Testis (tissue), 2 donors: ENCODE measurements at regions not wholly inside any gene's neighbourhood (a gene's known extent, or its start where the extent isn't known, plus 50 kb on each side); places are given as distances from the start of the nearest gene placed in this dataset.

ENCODE experiments used
- DNase-seq: peaks from one replicate; pipeline ENCODE4 v3.0.0-alpha.2; 2019
- H3K27ac ChIP-seq, 2 donors: fragments of 200-600 bp; sonication (generic); one replicate each; pipeline ENCODE4 v1.5.1; 2019
- H3K27me3 ChIP-seq: fragments of 200-600 bp; sonication (generic); one replicate; pipeline ENCODE4 v1.5.1; 2019
- H3K36me3 ChIP-seq: fragments of 200-600 bp; sonication (generic); one replicate; pipeline ENCODE4 v1.5.1; 2017; ENCODE audit warnings: low read depth; ENCODE audit errors: missing control alignments
- H3K4me1 ChIP-seq: fragments of 200-600 bp; sonication (generic); one replicate; pipeline ENCODE4 v1.5.1; 2019
- H3K4me3 ChIP-seq, 2 donors: fragments of 200-600 bp; sonication (generic); one replicate each; pipeline ENCODE4 v1.5.1; 2017 to 2019
- H3K9me3 ChIP-seq: fragments of 200-600 bp; sonication (generic); one replicate; pipeline ENCODE4 v1.5.1; 2017
- CTCF ChIP-seq, 3 experiments: fragments of 450-650 bp in 2 of 3; fragments of 200-600 bp in 1 of 3; sonication (generic) in 1 of 3; IDR thresholded peaks; one replicate each; pipeline ENCODE4 v1.5.1; 2016 to 2019; ENCODE audit warnings: antibody characterized with exemption in 3 of 3, mild to moderate bottlenecking in 2 of 3, moderate library complexity in 1 of 3
- POLR2A ChIP-seq: fragments of 450-650 bp; IDR thresholded peaks from one replicate; pipeline ENCODE4 v1.6.1; 2017; ENCODE audit warnings: antibody characterized with exemption, mild to moderate bottlenecking, moderate library complexity
- WGBS, 2 donors: methylation state at CpG; one replicate each; pipeline ENCODE4 v1.1.5; 2018; 5-methylcytosine and 5-hydroxymethylcytosine counted together
- intact Hi-C: fragments of 100-400 bp; cut with DNase I; formaldehyde crosslinking; loops from one replicate; pipeline ENCODE4 v1.15.1; 2023; ENCODE audit warnings: low total_unique reads

DNA sequence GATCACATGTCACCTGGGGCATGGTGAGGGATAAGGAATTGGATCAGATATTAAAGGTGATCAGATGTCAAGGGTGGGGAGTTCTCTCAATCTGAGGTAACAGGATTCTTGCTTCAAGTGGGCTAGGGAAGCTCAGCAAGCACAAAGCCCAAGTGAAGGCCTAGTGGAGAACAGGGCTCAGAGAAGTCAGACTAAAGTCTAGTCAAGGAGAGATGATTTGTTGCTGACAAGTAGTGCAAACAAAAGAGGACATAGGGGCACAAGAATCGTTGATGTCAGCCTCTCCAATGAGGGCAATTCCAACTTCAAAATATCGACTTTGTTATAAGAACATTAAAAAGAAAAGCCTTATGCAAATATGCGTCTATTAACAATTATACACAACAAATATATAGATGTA is 852.8 kb upstream of the CELF2 start:
- 80 to 82% methylated on average over 3 of the region's 3 CpGs for WGBS, 2 donors
- no peaks in the 10 kb centered on the region for H3K27me3 ChIP-seq
- H3K4me1 ChIP-seq: no peaks in the 10 kb centered on the region
- intact Hi-C loops: no loop called here
- H3K4me3 ChIP-seq: no peak overlapping the region
- no peaks in the 10 kb centered on the region for H3K36me3 ChIP-seq
- DNase-seq: no peak
- no peak for TF ChIP-seq CTCF (IDR thresholded peaks at IDR 0.05)
- no peak for TF ChIP-seq POLR2A
- no peak overlapping the region for H3K27ac ChIP-seq
- no peaks in the 10 kb centered on the region for H3K9me3 ChIP-seq

DNA sequence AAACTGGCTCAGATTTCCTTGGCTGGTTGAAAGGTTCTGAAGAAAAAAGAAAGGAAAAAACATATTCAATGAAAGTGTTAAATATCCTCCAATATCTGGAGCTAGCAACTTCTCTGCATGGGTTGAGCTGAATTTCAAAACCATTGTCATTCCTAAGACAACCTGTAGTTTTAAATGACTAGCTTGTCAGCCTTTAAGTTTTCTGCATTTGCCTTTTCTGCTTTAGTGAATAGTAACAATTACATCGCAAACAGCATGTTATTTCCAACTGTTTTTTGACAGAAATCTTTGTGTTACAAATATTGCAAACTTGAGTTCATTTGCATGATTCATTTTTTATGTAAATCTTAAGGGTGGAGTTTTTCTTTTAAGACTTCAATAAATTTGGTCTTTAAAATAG is 852.3 kb upstream of the CELF2 start:
- no peaks in the 10 kb centered on the region for H3K9me3 ChIP-seq
- H3K27me3 ChIP-seq: no peaks in the 10 kb centered on the region
- TF ChIP-seq POLR2A: no peak
- TF ChIP-seq CTCF (IDR thresholded peaks at IDR 0.05): no peak
- intact Hi-C loops: no loop called here
- no peaks in the 10 kb centered on the region for H3K36me3 ChIP-seq
- 58 to 76% methylated on average over 1 of the region's 1 CpG for WGBS, 2 donors
- H3K27ac ChIP-seq: no peak overlapping the region
- no peaks in the 10 kb centered on the region for H3K4me1 ChIP-seq
- no peak for DNase-seq
- no peak overlapping the region for H3K4me3 ChIP-seq

GRCh38 chr10:10178476-10178875 is 839.2 kb upstream of the CELF2 start:
- WGBS, 2 donors: 84 to 87% methylated on average over 3 of the region's 3 CpGs

GRCh38 chr10:10193848-10194247 is 823.8 kb upstream of the CELF2 start:
- H3K4me3 ChIP-seq: no peak overlapping the region
- WGBS, 2 donors: 87 to 93% methylated on average over 4 of the region's 4 CpGs
- H3K9me3 ChIP-seq: no peaks in the 10 kb centered on the region
- DNase-seq: no peak
- TF ChIP-seq CTCF (IDR thresholded peaks at IDR 0.05) (no peak), POLR2A (no peak)
- H3K27ac ChIP-seq: no peak overlapping the region
- intact Hi-C loops: no loop called here
- no peaks in the 10 kb centered on the region for H3K4me1 ChIP-seq
- H3K36me3 ChIP-seq: no peaks in the 10 kb centered on the region
- H3K27me3 ChIP-seq: no peaks in the 10 kb centered on the region

More at GRCh38 chr10:10178476-10178875, 839.2 kb upstream of the CELF2 start:
- no peak for DNase-seq
- TF ChIP-seq CTCF (IDR thresholded peaks at IDR 0.05): no peak
- no peak for TF ChIP-seq POLR2A
- Histone ChIP-seq H3K27me3 (no peaks in the 10 kb centered on the region), H3K4me3 (no peak overlapping the region), H3K4me1 (no peaks in the 10 kb centered on the region), H3K36me3 (no peaks in the 10 kb centered on the region), H3K9me3 (no peaks in the 10 kb centered on the region), H3K27ac (no peak overlapping the region)
- intact Hi-C loops: no loop called here

DNA sequence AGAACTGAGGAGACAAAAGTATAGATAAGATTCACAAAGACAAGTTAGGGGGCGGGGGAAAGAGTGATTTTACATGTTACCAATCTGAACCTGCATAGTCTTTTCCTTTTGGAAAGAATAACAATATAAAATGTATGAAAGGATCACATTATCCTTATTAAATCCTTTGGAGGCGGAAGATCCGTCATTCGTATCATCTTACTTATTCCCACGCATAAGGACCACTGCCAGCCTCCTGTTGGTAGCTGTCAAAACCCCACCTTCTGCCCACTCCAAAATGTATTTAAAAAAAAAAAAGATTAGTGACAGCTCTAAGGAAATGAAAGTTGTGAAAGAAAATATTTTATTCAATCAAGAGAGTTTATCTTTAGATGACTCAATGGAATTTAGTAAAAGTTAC is 821.0 kb upstream of the CELF2 start:
- no peak overlapping the region for H3K4me3 ChIP-seq
- H3K9me3 ChIP-seq: no peaks in the 10 kb centered on the region
- no peaks in the 10 kb centered on the region for H3K27me3 ChIP-seq
- no peak for DNase-seq
- no peaks in the 10 kb centered on the region for H3K4me1 ChIP-seq
- no peaks in the 10 kb centered on the region for H3K36me3 ChIP-seq
- H3K27ac ChIP-seq: no peak overlapping the region
- WGBS, 2 donors: 94 to 96% methylated on average over 5 of the region's 5 CpGs
- intact Hi-C loops: no loop called here
- TF ChIP-seq POLR2A: no peak
- no peak for TF ChIP-seq CTCF (IDR thresholded peaks at IDR 0.05)
